ENCODE measurements at regions not wholly inside any gene's neighbourhood (a gene's known extent, or its start where the extent isn't known, plus 50 kb on each side); places are given as distances from the start of the nearest gene placed in this dataset.
"Not testable (repeated sequence)": the region's sequence is repeated elsewhere in the genome, so short reads cannot be mapped to it uniquely, and the experiment has no call there.

DNA sequence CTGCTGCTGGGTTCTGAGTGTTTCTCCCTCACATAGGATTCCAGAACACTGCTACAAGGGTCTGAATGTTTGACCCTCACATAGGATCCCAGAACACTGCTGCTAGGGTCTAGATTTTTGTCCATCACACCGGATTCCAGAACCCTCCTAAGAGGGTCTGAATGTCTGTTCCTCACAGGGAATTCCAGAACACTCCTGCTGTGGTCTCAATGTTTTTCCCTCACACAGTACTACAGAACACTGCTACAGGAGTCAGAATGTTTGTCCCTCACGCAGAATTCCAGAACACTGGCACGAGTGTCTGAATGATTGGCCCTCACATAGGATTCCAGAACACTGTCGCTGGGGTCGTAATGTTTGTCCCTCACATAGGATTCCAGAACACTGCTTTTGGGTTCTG lies 221.6 kb downstream of the FOXD4L6 start:
- DNase-seq (ENCODE audit: low read depth), result not testable (repeated sequence)

DNA sequence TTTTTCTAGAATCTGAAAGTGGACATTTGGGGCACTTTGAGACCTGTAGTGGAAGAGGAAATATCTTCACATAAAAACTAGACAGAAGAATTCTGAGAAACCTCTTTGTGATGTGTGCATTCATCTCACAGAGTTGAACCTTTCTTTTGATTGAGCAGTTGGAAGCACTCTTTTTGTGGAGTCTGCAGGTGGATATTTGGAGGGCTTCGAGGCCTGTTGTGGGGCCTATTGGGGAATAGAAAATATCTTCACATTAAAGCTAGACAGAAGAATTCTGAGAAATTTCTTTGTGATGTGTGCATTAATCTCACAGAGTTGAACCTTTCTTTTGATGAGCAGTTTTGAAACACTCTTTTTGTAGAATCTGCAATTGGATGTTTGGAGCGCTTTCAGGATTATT lies 236.2 kb downstream of the FOXD4L6 start:
- not testable (repeated sequence) for DNase-seq (ENCODE audit: low read depth)

DNA sequence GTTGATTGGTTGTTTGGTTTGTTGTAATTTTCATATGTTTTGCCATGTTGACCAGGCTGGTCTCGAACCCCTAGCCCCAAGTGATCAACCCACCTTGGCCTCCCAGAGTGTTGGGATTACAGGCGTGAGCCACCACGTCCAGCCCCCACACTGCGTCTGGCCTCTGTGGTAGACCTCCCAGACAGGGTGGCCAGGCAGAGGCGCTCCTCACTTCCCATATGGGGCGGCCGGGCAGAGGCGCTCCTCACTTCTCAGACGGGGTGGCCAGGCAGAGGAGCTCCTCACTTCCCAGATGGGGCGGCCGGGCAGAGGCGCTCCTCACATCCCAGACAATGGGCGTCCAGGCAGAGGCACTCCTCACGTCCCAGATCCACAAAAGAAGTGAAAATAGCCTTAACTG lies 242.6 kb downstream of the FOXD4L6 start:
- not testable (repeated sequence) for DNase-seq (ENCODE audit: low read depth)

DNA sequence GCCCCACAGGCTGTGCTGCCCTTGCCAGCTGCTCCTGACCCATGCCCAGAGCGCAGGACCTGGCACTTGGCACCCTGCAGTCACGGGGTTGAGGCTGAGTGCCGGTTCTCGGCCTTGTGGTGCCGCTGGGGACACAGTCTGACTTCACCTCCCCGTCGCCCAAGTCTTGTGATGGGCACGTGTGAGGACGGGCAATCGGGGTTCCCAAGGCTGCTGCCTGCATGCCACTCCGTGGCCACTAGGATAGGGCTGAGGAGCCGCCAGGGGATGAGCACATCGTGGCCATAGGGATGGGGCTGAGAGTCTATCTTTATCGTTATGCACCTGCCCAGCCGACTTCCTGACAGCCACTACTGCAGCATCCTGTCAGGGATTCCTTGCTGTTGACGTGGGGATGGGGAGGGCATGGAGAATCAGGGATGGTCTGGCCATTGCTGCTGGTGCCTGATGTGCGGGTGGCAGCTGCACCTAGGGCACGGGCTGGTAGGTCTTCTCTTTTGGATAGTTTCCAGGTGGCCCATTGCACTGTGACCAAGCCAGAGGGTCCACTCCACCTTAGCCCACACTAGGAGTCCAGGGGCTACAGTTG lies 243.5 kb downstream of the FOXD4L6 start:
- not testable (repeated sequence) for DNase-seq (ENCODE audit: low read depth)

DNA sequence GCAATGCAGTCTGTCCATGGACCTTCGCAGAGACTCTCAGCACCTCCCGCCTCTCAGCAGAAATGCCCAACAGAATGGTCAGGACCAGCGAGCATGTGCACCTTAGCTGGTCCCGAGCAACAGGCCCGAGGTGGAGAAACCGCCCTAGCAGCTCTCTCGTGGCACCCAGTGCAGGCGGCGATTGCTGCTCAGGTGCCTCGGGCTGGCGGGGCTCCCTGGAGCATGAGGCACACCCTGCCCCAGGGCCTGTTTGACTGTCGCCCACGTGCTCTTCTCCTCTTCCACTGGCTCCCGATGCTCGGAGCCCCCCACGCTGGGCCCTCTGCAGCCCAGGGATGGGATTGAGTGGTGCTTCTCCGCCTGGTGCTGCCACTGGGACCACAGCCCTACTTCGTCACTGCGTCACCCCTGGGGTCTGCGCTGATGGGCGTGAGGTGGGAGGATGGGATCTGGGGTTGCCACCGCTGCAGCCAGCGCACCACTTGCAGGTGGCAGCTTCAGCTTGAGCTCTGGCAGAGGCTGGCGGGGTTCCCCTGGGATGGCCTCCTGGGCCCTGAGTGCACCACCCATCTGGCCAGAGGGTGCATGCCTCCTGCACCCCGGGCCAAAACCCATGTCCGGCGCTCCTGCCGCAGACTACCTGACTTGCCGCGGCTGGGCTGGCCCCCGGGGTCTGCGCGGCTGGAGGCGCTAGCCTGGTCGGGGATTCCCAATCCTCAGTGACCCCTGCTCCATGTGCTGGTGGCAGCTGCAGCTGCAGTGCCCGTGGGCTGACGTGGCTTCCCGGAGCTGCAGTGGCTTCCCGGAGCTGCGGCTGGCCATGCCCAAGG lies 244.2 kb downstream of the FOXD4L6 start:
- DNase-seq (ENCODE audit: low read depth), result no peak

DNA sequence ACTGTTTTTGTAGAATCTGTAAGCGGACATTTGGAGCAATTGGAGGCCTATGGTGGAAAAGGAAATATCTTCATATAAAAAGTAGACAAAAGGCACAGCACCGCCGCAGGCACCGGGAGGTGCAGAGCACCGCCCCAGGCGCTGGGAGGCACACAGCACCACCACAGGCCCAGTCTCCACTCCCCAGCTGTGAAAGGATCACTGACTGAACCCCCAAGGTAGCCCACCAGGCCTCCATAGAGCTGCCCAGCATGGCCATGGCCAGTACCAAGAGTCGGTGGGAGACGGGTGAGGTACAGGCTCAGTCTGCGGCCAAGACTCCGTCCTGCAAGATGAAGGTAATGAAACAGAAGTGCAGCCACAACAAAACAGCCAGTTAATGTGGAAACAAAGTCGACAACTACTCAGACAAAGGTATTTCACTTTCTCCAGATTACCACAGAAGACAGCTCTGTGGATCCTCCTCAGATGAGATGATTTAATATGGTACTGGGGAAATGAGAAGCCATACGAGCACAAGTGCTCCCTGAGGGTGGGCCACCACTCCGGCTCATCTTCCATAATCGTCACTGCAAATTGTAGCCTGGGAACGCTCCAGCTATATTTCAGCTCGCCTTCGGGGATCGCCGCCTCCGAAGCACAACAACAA lies 244.9 kb downstream of the FOXD4L6 start:
- DNase-seq (ENCODE audit: low read depth), result not testable (repeated sequence)

DNA sequence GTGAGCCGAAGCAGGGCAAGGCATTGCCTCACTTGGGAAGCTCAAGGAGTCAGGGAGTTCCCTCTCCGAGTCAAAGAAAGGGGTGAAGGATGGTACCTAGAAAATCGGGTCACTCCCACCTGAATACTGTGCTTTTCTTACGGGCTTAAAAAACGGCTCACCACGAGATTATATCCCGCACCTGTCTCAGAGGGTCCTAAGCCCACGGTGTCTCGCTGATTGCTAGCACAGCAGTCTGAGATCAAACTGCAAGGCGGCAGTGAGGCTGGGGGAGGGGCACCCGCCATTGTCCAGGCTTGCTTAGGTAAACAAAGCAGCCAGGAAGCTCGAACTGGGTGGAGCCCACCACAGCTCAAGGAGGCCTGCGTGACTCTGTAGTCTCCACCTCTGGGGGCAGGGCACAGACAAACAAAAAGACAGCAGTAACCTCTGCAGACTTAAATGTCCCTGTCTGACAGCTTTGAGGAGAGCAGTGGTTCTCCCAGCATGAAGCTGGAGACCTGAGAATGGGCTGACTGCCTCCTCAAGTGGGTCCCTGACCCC lies 254.7 kb downstream of the FOXD4L6 start:
- not testable (repeated sequence) for DNase-seq (ENCODE audit: low read depth)

DNA sequence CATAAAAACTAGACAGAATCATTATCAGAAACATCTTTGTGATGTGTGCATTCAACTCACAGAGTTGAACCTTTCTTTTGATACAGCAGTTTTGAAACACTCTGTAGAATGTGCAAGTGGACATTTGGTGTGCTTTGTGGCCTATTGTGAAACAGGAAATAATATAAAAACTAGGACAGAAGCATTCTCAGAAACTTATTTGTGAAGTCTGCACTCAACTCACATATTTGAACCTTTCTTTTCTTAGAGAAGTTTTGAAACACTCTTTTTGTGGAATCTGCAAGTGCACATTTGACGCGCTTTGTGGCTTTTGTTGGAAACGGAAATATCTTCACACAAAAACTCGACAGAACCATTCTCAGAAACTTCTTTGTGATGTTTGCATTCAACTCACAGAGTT lies 260.0 kb downstream of the FOXD4L6 start:
- DNase-seq (ENCODE audit: low read depth), result not testable (repeated sequence)

Measured in stimulated activated CD8-positive, alpha-beta memory T cell treated with anti-CD3 and anti-CD28 coated beads, Interleukin-15, amount 100 ng/mL, for 24 hours (primary cell).